ENCODE measurements at regions not wholly inside any gene's neighbourhood (a gene's known extent, or its start where the extent isn't known, plus 50 kb on each side); places are given as distances from the start of the nearest gene placed in this dataset.

GRCh38 chr12:73342733-73343132, 1070.6 kb downstream of the TRHDE start:
- intact Hi-C loops (cut with DNase I; ENCODE audit: low total_unique reads) = no loop called here
- no peak for DNase-seq

GRCh38 chr12:73352826-73353225, 1080.7 kb downstream of the TRHDE start:
- H3K4me3 ChIP-seq = no peak overlapping the region
- intact Hi-C loops (cut with DNase I; ENCODE audit: low total_unique reads) = no loop called here
- H3K36me3 ChIP-seq (ENCODE audit: low read depth, missing control alignments) = no peaks in the 10 kb centered on the region
- no peaks in the 10 kb centered on the region for H3K4me1 ChIP-seq
- TF ChIP-seq POLR2A (IDR thresholded peaks at IDR 0.05) (no peak), CTCF (IDR thresholded peaks at IDR 0.05) (no peak)
- no peaks in the 10 kb centered on the region for H3K9me3 ChIP-seq
- WGBS, 2 donors = 88 to 89% methylated on average over 1 of the region's 1 CpG
- no peaks in the 10 kb centered on the region for H3K27me3 ChIP-seq
- no peak for DNase-seq
- H3K27ac ChIP-seq = no peak overlapping the region

More at GRCh38 chr12:73342733-73343132, 1070.6 kb downstream of the TRHDE start:
- H3K4me1 ChIP-seq = no peaks in the 10 kb centered on the region
- H3K36me3 ChIP-seq (ENCODE audit: low read depth, missing control alignments) = no peaks in the 10 kb centered on the region
- H3K4me3 ChIP-seq = no peak overlapping the region
- no peak for TF ChIP-seq POLR2A (IDR thresholded peaks at IDR 0.05)
- no peak for TF ChIP-seq CTCF (IDR thresholded peaks at IDR 0.05)
- no peak overlapping the region for H3K27ac ChIP-seq
- H3K27me3 ChIP-seq = no peaks in the 10 kb centered on the region
- no peaks in the 10 kb centered on the region for H3K9me3 ChIP-seq
- WGBS, 2 donors = 76 to 81% methylated on average over 3 of the region's 3 CpGs

- Histone ChIP-seq H3K4me1 (no peaks in the 10 kb centered on the region), H3K4me3 (no peak overlapping the region), H3K27ac (no peak overlapping the region), H3K36me3 (ENCODE audit: low read depth, missing control alignments) (no peaks in the 10 kb centered on the region), H3K9me3 (no peaks in the 10 kb centered on the region), H3K27me3 (no peaks in the 10 kb centered on the region)
- TF ChIP-seq CTCF (IDR thresholded peaks at IDR 0.05) = no peak
- TF ChIP-seq POLR2A (IDR thresholded peaks at IDR 0.05) = no peak
- intact Hi-C loops (cut with DNase I; ENCODE audit: low total_unique reads) = no loop called here
- no peak for DNase-seq
These were observed 1089.1 kb downstream of the TRHDE start for GRCh38 chr12:73361156-73361863.

GRCh38 chr12:73361864-73362230, 1089.7 kb downstream of the TRHDE start:
- Histone ChIP-seq H3K4me3 (no peak overlapping the region), H3K4me1 (no peaks in the 10 kb centered on the region), H3K27ac (no peak overlapping the region), H3K36me3 (ENCODE audit: low read depth, missing control alignments) (no peaks in the 10 kb centered on the region), H3K9me3 (no peaks in the 10 kb centered on the region), H3K27me3 (no peaks in the 10 kb centered on the region)
- TF ChIP-seq POLR2A (IDR thresholded peaks at IDR 0.05) (no peak), CTCF (IDR thresholded peaks at IDR 0.05) (no peak)
- intact Hi-C loops (cut with DNase I; ENCODE audit: low total_unique reads) = no loop called here
- whole genome bisulfite sequencing, 2 donors = 55 to 66% methylated on average over 4 of the region's 4 CpGs
- no peak for DNase-seq

- intact Hi-C loops (cut with DNase I; ENCODE audit: low total_unique reads) = no loop called here
- no peaks in the 10 kb centered on the region for H3K27me3 ChIP-seq
- H3K27ac ChIP-seq = no peak overlapping the region
- H3K4me1 ChIP-seq = no peaks in the 10 kb centered on the region
- H3K4me3 ChIP-seq = no peak overlapping the region
- TF ChIP-seq POLR2A (IDR thresholded peaks at IDR 0.05) = no peak
- no peak for TF ChIP-seq CTCF (IDR thresholded peaks at IDR 0.05)
- WGBS, 2 donors = 76 to 88% methylated on average over 1 of the region's 1 CpG
- no peak for DNase-seq
- H3K36me3 ChIP-seq (ENCODE audit: low read depth, missing control alignments) = no peaks in the 10 kb centered on the region
- no peaks in the 10 kb centered on the region for H3K9me3 ChIP-seq
These were observed 1090.5 kb downstream of the TRHDE start for GRCh38 chr12:73362666-73363065.

Measured in testis (tissue), 2 donors.